Activated CD8-positive, alpha-beta memory T cell treated with anti-CD3 and anti-CD28 coated beads for 48 hours (primary cell): ENCODE measurements at regions not wholly inside any gene's neighbourhood (a gene's known extent, or its start where the extent isn't known, plus 50 kb on each side); places are given as distances from the start of the nearest gene placed in this dataset.
"Not testable (repeated sequence)": the region's sequence is repeated elsewhere in the genome, so short reads cannot be mapped to it uniquely, and the experiment has no call there.

Experiments
- DNase-seq, 3 experiments: peaks; one replicate each; pipeline ENCODE4 v3.0.0-alpha.2; 2020; ENCODE audit warnings: low read depth in 2 of 3, low spot score in 2 of 3

- DNase-seq: peak; percentile 81 to 90 (median 90)
These were observed 131.1 kb upstream of the ALDH3B2 start for GRCh38 chr11:67805253-67806126.

GRCh38 chr11:67804435-67805252 lies 130.2 kb upstream of the ALDH3B2 start:
- DNase-seq: not testable (repeated sequence)

- DNase-seq: not testable (repeated sequence)
These were observed 129.1 kb upstream of the ALDH3B2 start for GRCh38 chr11:67803519-67803918.

- not testable (repeated sequence) for DNase-seq
These were observed 128.6 kb upstream of the ALDH3B2 start for GRCh38 chr11:67803055-67803454.

GRCh38 chr11:67802623-67803022 lies 128.2 kb upstream of the ALDH3B2 start:
- DNase-seq: not testable (repeated sequence)

- DNase-seq: not testable (repeated sequence)
These were observed 127.0 kb upstream of the ALDH3B2 start for GRCh38 chr11:67801397-67801796.

GRCh38 chr11:67800591-67800990 lies 126.2 kb upstream of the ALDH3B2 start:
- DNase-seq: not testable (repeated sequence)

GRCh38 chr11:67799808-67800207 lies 125.4 kb upstream of the ALDH3B2 start:
- DNase-seq: not testable (repeated sequence)

- not testable (repeated sequence) for DNase-seq
These were observed 123.5 kb upstream of the ALDH3B2 start for GRCh38 chr11:67797726-67798521.

GRCh38 chr11:67795746-67796145 lies 121.3 kb upstream of the ALDH3B2 start:
- no peak for DNase-seq

- not testable (repeated sequence) for DNase-seq
These were observed 119.3 kb upstream of the ALDH3B2 start for GRCh38 chr11:67793750-67794149.

- DNase-seq: peak in 2 of 3 experiments; percentile 10 to 20
These were observed 118.0 kb upstream of the ALDH3B2 start for GRCh38 chr11:67792273-67792990.

- DNase-seq: not testable (repeated sequence)
These were observed 117.3 kb upstream of the ALDH3B2 start for GRCh38 chr11:67791598-67792170.

- DNase-seq: not testable (repeated sequence)
These were observed 113.9 kb upstream of the ALDH3B2 start for GRCh38 chr11:67788341-67788695.

GRCh38 chr11:67787681-67788340 lies 113.4 kb upstream of the ALDH3B2 start:
- DNase-seq: not testable (repeated sequence)

- not testable (repeated sequence) for DNase-seq
These were observed 107.5 kb upstream of the ALDH3B2 start for GRCh38 chr11:67781967-67782366.

- DNase-seq: not testable (repeated sequence)
These were observed 107.1 kb upstream of the ALDH3B2 start for GRCh38 chr11:67781506-67781905.

GRCh38 chr11:67780056-67780455 lies 105.6 kb upstream of the ALDH3B2 start:
- no peak for DNase-seq

GRCh38 chr11:67779189-67779875 lies 104.9 kb upstream of the ALDH3B2 start:
- not testable (repeated sequence) for DNase-seq
